Neural crest cell (in vitro differentiated cells): ENCODE measurements at regions not wholly inside any gene's neighbourhood (a gene's known extent, or its start where the extent isn't known, plus 50 kb on each side); places are given as distances from the start of the nearest gene placed in this dataset.
A peak's percentile ranks its signal among the peaks of the same experiment; 100 is the strongest.

Source experiments
- DNase-seq: peaks from one replicate; pipeline ENCODE4 v3.0.0; 2021; ENCODE audit warnings: low read depth, mixed read lengths, low spot score
- H3K27ac Mint-ChIP-seq: one replicate; pipeline ENCODE4 v1.8.0; 2021; ENCODE audit warnings: mild to moderate bottlenecking, mixed read lengths; ENCODE audit not compliant: unreplicated experiment
- H3K27me3 Mint-ChIP-seq: 2 replicates; pipeline ENCODE4 v1.8.0; 2021; ENCODE audit warnings: low read depth, mild to moderate bottlenecking, mixed read lengths
- H3K36me3 Mint-ChIP-seq: 2 replicates; pipeline ENCODE4 v1.8.0; 2021; ENCODE audit warnings: low read depth, mild to moderate bottlenecking, mixed read lengths
- H3K4me1 Mint-ChIP-seq: 2 replicates; pipeline ENCODE4 v1.8.0; 2021; ENCODE audit warnings: mixed read lengths
- H3K4me3 Mint-ChIP-seq: one replicate; pipeline ENCODE4 v1.8.0; 2021; ENCODE audit warnings: mild to moderate bottlenecking, mixed read lengths
- H3K9me3 Mint-ChIP-seq: 2 replicates; pipeline ENCODE4 v1.8.0; 2021; ENCODE audit warnings: mixed read lengths
- TF ChIP-seq, protein P1 (sequence below): fragments of 200-600 bp; sonication (generic); conservative IDR thresholded peaks from 2 replicates; pipeline ENCODE4 v1.5.0; 2021; ENCODE audit warnings: antibody characterized with exemption, mild to moderate bottlenecking

DNA sequence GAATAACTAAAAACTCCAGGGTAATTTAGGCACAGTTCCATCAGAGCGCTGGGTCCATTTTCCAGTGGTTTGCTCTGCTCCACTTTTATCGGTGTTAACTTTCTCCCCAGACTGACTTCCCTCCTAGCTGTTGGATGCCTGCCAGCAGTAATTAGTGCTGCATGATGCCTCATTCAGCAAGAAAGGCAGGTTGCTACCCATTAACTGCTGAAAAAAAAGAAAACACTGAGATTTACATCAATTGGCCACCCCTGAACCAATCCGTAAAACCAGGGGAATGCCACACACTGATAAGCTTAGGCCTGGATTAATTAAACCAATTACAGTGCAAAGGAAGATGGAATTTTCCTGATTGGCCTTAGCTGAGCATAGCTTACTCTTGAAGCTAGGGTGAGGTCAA lies 182.4 kb upstream of the CXXC4 start:
- no peaks in the 10 kb centered on the region for H3K4me1 Mint-ChIP-seq
- no peak for DNase-seq
- H3K27me3 Mint-ChIP-seq: no peaks in the 10 kb centered on the region
- no peaks in the 10 kb centered on the region for H3K9me3 Mint-ChIP-seq
- no peak overlapping the region for H3K27ac Mint-ChIP-seq
- H3K4me3 Mint-ChIP-seq: no peak overlapping the region
- no peaks in the 10 kb centered on the region for H3K36me3 Mint-ChIP-seq
- TF ChIP-seq, protein P1, sequence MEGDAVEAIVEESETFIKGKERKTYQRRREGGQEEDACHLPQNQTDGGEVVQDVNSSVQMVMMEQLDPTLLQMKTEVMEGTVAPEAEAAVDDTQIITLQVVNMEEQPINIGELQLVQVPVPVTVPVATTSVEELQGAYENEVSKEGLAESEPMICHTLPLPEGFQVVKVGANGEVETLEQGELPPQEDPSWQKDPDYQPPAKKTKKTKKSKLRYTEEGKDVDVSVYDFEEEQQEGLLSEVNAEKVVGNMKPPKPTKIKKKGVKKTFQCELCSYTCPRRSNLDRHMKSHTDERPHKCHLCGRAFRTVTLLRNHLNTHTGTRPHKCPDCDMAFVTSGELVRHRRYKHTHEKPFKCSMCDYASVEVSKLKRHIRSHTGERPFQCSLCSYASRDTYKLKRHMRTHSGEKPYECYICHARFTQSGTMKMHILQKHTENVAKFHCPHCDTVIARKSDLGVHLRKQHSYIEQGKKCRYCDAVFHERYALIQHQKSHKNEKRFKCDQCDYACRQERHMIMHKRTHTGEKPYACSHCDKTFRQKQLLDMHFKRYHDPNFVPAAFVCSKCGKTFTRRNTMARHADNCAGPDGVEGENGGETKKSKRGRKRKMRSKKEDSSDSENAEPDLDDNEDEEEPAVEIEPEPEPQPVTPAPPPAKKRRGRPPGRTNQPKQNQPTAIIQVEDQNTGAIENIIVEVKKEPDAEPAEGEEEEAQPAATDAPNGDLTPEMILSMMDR: no peak

DNA sequence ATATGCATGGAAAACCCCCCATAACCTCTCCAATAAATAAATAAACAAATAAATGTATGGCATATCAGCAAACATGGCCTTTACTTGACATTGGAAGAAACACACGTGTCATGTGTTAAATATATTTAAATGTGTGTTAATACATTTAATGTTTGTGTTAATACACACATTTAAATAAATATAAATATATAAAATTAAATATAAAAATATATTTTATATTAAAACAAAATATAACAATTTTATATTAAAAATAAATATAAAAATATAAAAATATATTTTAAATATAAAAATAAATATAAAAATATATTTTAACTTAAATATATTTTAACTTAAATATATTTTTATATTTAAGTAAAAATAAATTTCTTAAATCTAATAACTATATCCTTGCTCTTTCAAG lies 187.6 kb upstream of the CXXC4 start:
- Mint-ChIP-seq H3K4me3 (no peak overlapping the region), H3K36me3 (no peaks in the 10 kb centered on the region), H3K27ac (no peak overlapping the region), H3K9me3 (peaks cover 3% of the 10 kb centered on the region), H3K27me3 (no peaks in the 10 kb centered on the region), H3K4me1 (no peaks in the 10 kb centered on the region)
- no peak for DNase-seq
- TF ChIP-seq, protein P1: no peak

GRCh38 chr4:104693601-104694201 lies 199.0 kb upstream of the CXXC4 start:
- no peak for DNase-seq
- TF ChIP-seq, protein P1: peak; percentile 49
- H3K4me1 Mint-ChIP-seq: no peaks in the 10 kb centered on the region
- no peak overlapping the region for H3K4me3 Mint-ChIP-seq
- no peak overlapping the region for H3K27ac Mint-ChIP-seq
- H3K27me3 Mint-ChIP-seq: no peaks in the 10 kb centered on the region
- H3K9me3 Mint-ChIP-seq: peaks cover 4% of the 10 kb centered on the region
- H3K36me3 Mint-ChIP-seq: peaks cover 3% of the 10 kb centered on the region

DNA sequence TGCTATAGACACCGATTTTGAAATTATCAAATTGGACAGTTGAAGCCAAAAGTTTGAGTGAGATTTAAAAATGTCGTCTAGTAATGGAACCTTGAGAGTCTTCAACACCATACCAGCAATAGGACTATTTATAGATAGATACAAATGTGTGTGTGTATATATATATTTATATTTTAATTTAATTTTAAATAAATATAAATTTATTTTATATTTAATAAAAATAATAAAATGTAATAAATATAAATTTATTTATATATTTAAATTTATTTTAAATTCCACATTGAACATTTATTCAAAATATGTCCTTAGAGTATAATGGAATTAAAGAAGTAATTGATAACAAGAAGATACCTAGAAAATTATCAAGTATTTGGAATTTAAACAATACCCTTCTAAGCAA lies 221.9 kb upstream of the CXXC4 start:
- Mint-ChIP-seq H3K27ac (no peak overlapping the region), H3K4me3 (no peak overlapping the region), H3K4me1 (no peaks in the 10 kb centered on the region), H3K9me3 (no peaks in the 10 kb centered on the region), H3K36me3 (no peaks in the 10 kb centered on the region), H3K27me3 (no peaks in the 10 kb centered on the region)
- no peak for DNase-seq
- TF ChIP-seq, protein P1: no peak

DNA sequence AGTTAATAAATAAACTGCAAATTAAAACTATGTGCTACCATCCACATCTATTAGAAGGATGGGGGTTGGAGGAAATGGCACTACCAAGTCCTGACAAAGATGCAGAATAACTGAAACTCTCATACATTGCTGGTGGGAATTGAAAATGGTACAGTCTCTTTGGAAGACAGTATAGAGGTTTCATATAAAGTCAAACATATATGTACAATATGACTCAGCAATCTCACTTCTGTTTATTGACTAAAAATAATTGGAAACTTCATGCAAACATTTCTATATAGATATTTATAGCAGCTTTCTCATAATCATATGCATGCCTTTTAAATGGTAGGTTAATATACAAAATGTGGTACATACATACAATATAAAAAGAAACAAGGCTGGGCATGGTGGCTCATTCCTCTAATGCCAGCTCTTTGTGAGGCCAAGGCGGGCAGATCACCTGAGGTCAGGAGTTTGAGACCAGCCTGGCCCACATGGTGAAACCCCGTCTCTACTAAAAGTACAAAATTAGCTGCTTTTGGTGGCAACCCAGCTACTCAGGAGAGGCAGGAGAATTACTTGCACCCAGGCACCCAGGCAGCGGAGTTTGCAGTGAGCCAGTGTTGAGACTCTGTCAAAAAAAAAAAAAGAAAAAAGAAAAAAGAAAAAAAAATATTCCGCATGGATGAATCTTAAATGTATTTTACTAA lies 225.0 kb upstream of the CXXC4 start:
- TF ChIP-seq, protein P1: no peak
- Mint-ChIP-seq H3K4me3 (no peak overlapping the region), H3K4me1 (no peaks in the 10 kb centered on the region), H3K27ac (no peak overlapping the region), H3K9me3 (peaks cover under 1% of the 10 kb centered on the region), H3K36me3 (no peaks in the 10 kb centered on the region), H3K27me3 (no peaks in the 10 kb centered on the region)
- DNase-seq: no peak
